GM19324 (cell line): ENCODE measurements at regions not wholly inside any gene's neighbourhood (a gene's known extent, or its start where the extent isn't known, plus 50 kb on each side); places are given as distances from the start of the nearest gene placed in this dataset.
"Not testable (repeated sequence)": the region's sequence is repeated elsewhere in the genome, so short reads cannot be mapped to it uniquely, and the experiment has no call there.

ENCODE experiments used
- ATAC-seq: cut with Tn5 transposase; IDR thresholded peaks from one replicate; pipeline ENCODE4 v1.9.1; 2021; ENCODE audit warnings: mild to moderate bottlenecking, moderate library complexity; ENCODE audit not compliant: unreplicated experiment, low FRiP score

DNA sequence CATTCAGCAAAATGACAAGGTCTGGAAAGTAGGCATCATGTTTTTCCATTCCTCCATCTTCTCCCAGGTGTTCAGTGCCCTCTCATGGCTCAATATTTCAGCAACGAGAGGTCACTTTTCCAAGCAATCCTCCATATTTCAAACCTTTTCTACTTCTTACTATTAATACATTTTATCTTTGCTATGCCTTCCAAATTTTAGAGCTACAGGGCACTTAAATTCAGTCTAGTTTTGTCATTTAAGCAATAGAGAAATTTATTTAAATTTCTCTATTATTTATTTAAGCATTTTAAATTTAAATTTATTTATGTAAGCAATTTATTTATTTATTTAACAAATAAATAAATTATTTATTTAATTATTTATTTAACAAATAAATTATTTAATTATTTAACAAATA, 305.1 kb upstream of the ANXA10 start:
- ATAC-seq, result no peak

DNA sequence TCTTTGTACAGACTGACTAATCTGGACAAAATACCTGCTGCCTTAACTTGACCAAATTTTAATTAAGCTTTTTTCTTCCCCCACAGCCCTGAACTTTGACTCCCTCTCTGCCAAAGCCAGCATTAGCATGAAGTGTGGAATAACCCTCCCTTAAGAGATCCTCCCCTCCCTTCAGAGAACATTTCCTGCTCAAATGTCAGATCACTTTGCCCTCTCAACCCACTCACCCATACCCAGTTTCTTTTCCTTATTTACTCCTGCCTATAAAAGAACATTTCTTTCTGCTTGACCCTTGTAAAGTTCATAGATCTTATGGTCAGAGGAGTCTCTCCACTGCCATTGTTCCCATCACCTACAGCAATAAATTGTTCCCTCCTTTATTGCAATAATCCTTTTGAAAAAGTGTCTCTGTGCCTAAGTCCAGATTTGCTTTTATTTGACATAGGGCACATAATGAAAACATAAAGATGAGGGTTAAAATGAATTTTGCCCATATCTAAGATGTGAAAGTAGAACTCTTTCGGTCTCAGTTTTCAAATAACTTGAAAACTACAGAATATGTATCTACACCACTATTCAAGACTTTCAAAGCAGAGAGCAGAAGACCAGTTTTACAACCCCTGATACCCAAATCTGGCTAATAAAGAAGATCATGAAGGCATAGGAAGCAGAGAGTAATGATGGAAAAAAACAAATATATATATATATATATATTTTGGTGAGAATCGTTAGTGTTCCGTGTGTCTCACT, 289.7 kb upstream of the ANXA10 start:
- no peak for ATAC-seq

DNA sequence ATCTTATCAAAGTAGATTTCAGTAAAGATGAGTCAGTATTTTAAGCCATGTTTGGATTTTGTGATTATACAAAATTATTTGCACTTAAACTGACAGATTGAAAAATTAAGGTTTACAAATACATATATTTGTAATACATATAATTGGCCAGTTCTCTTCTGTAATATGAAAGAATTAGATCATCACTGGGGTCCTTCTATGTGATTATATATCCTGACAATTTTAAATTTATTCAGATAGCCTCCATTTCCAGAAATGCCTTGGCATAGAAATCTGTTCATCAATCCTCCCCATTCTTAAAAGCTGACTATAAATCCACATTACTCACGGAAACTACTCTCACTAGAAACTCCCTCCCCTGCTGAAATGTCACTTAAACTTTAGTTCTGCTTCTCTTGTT, 280.4 kb upstream of the ANXA10 start:
- ATAC-seq, result no peak

DNA sequence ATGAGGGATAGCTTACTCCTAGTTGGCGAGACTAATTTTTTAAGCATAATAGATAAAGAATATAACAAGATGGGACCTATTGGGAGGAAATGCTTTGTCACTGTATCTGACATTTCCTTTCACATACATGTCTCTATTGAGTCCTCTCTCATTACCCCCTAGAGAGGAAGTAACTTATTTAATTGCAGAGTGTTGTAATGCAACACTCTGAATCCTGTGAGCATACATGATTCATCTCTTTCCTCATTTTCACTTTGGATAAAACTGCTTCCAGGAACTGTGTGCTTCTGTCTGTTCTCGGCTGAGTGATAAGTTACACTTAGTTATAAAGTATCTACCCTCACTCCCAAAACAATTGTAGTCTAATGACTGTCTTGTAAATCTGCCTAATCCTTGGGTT, 266.1 kb upstream of the ANXA10 start:
- ATAC-seq, result no peak

DNA sequence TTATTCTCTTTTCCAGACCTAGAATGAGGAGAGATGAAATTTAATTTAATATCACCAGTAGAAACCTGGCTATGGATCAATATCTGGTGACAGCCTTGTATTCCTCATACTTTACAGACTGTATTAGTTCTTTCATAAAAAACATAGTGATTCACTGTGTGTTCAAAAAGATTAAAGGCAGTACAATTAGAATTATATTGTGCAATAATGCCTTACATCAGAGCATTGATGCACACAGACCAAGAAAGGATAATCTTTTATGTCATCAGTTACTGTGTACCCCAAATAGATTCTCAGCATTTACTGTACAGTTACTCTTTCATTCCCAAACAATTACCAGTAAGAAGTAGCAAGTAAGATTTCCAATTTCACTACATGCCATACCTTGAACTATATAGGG, 260.5 kb upstream of the ANXA10 start:
- no peak for ATAC-seq

DNA sequence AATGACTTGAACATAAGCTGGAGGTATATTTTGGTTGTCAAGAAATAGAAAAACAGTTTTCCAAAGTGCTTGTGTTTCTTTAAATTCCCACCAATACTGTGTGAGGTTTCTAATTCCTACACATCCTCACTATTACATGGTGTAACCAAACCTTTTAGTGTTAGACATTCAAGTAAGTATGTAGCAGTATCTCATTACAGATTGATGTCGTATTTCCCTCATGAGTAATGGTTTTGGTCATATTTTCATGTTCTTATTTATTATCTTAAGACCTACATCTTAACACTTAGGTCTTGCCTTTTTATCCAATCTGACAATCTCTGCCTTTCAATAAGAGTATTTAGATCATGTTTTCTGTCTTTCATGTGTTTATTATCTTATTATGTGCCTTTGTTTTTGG, 253.7 kb upstream of the ANXA10 start:
- ATAC-seq, result no peak

DNA sequence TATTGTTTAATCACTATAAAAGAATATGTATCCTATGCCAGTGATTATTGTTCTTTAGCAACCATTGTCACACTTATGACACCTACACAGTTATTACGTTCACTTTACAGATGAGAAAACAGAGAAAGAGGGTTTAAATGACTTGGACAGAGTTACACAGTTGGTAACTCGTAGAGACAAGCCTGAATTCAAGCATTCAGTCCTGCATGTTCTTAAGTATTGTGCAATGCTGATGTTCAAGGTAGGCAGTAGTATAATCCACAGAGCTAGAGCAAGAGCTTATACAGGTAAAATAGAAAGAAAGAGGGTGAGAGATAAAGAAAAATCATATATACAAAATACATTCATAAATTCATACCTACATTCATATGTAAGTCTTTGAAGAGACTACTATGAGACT, 249.8 kb upstream of the ANXA10 start:
- no peak for ATAC-seq

DNA sequence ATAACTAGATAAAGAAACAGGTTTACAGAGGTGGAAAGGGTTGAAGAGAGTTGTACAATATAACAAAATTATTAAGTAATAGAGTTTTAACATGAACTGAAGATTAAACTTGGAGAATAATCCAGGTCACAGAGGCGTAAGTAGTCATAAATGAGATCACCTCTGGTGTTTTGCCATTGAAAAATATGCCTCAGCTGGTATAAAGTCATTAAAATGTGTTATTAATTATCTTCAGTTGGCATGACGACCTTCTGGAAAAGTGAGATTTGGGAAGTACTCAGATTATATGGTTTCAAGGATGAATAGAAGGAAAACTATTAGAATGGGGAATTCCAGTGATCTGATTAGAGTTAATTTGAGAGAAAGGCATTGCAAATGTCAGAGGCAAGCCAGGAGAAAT, 237.5 kb upstream of the ANXA10 start:
- ATAC-seq, result no peak

DNA sequence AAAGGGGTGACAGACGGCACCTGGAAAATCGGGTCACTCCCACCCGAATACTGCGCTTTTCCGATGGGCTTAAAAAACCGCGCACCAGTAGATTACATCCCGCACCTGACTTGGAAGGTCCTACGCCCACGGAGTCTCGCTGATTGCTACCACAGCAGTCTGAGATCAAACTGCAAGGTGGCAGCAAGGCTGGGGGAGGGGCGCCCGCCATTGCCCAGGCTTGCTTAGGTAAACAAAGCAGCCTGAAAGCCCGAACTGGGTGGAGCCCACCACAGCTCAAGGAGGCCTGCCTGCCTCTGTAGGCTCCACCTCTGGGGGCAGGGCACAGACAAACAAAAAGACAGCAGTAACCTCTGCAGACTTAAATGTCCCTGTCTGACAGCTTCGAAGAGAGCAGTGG, 234.2 kb upstream of the ANXA10 start:
- ATAC-seq, result not testable (repeated sequence)

DNA sequence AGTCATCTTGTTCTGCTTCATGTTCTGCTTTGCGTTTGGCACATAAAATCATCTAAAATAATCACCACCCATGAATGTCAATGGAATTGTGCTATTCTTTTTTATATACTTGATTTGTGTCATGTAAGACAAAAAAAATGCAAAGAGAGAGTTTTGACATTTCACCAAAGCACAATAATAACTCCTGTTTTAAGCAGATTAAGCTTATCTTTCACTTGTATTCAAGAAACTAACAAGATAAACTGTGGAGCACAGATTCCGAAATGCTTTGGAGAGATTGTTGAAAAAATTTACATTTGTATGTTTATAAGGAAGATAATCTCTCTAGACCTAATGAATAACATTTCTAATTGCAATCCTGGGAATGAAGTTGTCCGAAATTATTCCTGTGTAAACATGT, 225.1 kb upstream of the ANXA10 start:
- ATAC-seq, result no peak

DNA sequence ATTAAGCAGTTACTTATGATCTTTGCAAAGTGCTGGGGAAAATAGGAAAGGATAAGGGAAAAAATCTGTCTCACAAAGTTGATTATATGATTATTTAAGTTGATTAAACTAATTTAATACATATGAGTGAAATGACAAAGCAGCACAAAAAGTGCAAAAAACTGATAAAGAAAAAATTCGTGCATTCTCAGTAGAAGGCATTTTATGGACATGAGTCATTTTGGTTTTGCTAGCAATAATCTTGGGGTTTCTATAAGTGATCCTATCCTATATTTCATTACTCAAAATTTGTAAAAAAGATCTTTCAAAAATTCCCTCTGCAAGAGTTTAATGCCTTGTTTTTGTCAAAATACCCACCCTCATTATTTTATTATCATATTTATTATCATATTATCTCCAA, 224.2 kb upstream of the ANXA10 start:
- ATAC-seq, result no peak

DNA sequence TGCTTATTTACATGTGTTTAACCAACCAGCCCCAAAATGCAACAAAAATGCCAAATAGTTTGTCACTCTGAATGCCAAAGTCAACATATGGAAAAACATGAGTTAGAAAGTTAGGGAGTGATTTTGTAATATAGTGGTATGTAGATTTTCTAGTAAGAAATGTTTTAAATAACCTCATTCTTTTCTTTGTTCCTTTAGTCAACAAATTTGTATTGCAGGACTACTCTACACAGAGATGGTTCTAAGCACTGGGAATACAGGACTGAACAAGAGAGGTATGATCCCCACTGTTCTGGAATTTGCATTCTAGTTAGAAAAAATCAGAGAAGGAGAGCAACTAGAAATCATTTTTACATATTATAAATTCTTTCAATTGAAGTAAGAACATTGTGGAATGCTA, 218.8 kb upstream of the ANXA10 start:
- ATAC-seq, result no peak

DNA sequence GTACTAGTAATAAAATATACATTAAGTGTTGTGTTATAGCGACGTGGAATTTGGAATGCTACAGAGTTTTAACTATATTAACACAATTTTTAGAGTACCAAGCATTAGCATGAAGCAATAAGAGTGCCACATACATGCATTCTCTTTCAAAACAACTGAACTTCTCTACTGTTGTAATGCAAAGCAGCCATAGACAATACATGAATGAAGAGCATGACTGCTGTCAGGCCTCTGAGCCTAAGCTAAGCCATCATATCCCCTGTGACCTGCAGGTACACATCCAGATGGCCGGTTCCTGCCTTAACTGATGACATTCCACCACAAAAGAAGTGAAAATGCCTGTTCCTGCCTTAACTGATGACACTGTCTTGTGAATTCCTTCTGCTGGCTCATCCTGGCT, 216.2 kb upstream of the ANXA10 start:
- not testable (repeated sequence) for ATAC-seq

DNA sequence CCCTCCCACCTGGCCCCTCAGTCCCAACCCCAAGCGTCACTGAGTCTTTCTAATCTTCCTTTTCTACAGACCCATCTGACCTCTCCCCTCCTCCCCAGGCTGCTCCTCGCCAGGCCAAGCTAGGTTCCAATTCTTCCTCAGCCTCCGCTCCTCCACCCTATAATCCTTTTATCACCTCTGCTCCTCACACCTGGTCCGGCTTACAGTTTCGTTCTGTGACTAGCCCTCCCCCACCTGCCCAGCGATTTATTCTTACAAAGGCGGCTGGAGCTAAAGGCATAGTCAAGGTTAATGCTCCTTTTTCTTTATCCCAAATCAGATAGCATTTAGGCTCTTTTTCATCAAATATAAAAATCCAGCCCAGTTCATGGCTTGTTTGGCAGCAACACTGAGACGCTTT, 214.5 kb upstream of the ANXA10 start:
- ATAC-seq, result not testable (repeated sequence)

DNA sequence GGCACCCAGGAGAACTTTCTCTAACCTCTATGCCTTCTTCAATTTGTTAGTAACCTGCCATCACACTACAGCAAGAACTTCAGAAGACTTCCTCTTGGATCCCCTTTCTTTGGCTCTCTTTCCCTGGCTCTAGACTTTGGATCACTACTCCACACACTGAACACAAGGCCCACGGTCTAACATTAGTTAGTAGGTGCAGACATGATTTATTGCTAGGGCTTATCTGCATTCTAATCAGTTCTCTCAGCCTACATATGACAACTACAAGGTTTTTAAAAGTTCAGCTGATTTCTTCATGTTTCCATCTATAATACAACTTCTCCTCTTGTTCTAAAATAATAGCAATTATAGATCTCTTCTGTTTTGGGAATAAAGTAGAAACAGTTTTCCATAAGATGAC, 209.1 kb upstream of the ANXA10 start:
- no peak for ATAC-seq

DNA sequence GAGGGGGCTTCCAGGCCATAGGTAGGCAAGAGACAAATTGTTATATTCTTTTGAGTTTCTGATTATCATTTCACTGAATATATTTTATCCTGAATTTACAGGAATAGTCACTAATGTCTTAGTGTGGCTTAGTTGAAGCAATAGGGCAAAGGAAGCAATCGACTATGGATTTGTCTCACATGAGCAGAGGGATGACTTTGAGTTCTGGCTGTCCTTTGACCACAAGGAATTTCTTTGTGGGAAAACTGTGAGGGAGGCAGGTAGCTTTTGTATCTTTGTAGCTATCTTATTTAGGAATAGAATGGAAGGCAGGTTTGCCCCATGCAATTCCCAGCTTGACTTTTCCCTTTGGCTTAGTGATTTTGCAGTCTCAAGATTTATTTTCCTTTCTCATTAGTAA, 207.3 kb upstream of the ANXA10 start:
- no peak for ATAC-seq

DNA sequence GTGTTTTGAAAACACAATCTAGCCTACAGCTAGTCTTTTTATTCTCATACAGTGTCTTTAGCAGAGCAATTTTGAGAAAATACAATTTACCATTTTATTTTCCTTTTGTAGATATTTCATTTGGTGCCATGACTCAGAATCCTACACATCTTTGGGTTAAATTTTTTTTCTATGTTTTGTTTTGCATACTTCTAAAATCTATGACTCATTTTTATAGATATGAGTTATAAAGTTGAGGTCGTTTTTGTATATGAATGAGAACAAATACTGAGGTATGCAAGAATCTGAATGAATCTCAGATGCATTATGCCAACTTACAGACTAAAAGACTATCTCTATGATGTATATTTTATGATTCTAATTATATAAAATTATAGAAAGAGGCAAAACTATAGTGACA, 206.5 kb upstream of the ANXA10 start:
- no peak for ATAC-seq

DNA sequence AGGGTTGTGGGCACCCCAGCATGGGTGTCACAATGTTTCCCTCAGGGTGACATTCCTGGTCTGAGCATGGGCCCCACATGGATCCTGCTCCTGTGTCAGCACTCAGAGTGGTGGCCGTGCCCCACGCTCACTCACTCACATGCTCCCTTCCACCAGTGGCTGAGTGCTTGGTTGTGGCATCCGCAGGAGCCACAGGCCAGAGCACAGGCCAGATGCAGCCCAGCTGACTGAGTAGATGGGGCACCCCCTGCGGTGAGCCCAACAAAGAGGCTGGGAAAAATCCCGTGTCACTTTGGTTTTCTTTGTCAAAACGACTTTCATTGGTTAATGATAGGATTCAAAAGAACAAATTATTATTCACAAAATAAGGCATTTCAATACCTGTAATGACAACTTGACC, 204.6 kb upstream of the ANXA10 start:
- no peak for ATAC-seq

DNA sequence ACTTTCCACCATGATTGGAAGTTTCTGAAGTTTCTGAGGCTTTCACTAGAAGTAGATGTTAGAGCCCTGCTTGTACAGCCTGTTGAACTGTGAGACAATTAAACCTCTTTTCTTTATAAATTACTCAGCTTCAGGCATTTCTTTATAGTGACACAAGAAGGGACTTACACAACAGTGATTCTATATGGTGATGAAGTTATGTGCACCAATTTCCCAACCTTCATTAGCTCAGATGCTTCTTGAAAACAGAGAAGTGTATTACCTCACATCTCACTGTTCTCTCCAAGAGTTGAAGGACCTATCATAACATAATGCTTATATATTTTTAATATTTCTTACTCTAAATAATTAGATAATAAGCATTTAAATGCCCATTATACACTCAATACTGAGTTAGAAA, 202.1 kb upstream of the ANXA10 start:
- ATAC-seq, result no peak

DNA sequence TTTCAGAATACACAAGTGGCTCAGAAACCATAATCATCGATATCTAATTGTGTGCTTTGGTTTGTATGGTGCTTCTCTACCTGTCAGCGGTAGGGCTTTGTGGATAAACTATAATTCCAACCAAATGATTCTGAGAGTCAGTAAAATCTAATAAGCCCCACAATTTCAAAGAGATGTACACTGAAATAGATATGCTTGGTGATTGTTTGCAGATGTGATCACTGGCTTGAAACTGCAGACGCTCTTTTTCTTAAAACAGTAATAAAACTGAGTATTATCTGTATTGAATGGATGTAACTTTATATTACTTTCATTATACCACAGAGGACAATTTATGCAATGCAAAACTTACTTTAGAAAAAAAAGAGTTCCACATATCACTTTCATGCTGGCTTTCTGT, 198.8 kb upstream of the ANXA10 start:
- ATAC-seq, result no peak

DNA sequence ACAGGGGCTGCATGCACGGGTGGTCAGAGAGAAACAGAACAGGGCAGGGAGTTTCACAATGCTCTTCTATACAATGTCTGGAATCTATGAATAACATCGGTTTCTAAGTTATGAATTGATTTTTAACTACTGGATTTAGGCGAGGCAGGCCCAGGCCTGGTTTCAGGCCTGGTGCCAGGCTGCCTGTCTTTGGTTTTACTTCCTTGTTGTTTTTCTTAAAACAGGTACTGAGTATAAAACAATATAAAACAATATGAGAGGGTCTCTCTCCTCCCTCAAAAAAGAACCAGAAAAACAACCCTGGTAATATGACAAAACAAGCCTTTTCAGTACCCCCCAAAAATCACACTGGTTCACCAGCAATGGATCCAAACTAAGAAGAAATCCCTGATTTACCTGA, 196.1 kb upstream of the ANXA10 start:
- not testable (repeated sequence) for ATAC-seq

DNA sequence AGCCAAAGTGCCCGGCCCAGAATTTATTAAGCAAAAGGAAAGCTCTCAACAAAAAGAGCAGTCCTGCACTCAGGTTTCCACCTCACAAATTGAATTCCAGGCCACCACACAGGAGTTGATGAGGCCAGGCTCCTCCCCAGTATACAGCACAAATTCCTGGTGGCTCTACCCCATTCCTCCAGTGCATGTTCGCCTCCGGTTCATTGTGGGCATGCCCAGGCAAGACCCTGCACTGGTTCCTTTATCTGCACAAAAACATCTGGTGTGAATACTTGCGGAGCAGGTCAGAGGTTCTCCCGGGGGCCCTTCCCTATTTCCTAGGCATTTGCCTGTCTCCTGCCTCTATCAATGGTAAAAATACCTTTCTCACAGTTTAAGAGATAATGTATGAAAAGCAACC, 195.2 kb upstream of the ANXA10 start:
- ATAC-seq, result no peak

DNA sequence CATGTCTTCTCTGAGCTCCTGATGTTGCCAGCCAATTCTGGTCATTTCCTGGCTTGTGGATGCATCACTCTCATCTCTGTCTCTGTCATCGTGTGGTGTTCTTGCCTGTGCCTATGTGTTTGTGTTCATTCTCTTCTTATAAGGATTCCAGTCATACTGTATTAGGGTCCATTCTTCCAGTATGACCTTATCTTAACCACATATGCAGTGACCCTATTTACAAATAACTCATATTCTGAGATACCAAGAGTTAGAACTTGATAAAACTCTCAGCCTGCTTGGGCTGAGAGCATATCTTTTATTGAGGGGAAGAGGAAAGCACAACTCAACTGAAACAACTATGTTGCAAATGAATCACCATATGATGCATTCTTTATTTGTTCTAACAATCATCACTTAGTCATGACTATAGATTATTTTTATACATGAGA, 189.0 kb upstream of the ANXA10 start:
- ATAC-seq, result no peak
